Caco-2 (cell line): ENCODE measurements at regions not wholly inside any gene's neighbourhood (a gene's known extent, or its start where the extent isn't known, plus 50 kb on each side); places are given as distances from the start of the nearest gene placed in this dataset.

Source experiments
- BruUV-seq: library from RNA; stranded (reverse); fragments of 400-500 nt; replicated peaks from 2 replicates; lab custom pipeline; 2021; lab: Mats Ljungman, UMichigan
- CTCF ChIA-PET: fragments of 300-600 bp; sonication (Branson Sonifier 250); formaldehyde crosslinking; loops from one replicate; lab custom pipeline; 2022; ENCODE audit warnings: antibody characterized with exemption; lab: Charles Lee
- POLR2A ChIA-PET: fragments of 300-600 bp; sonication (Branson Sonifier 250); formaldehyde crosslinking; loops from one replicate; lab custom pipeline; 2022; ENCODE audit warnings: antibody characterized with exemption; lab: Charles Lee
- DNase-seq, 2 experiments: peaks; one replicate each; pipeline versions ENCODE4 v3.0.0 to v3.0.0-alpha.2; 2020 to 2022
- H3K27me3 ChIP-seq: replicated peaks from 2 replicates; pipeline ENCODE4 v1.6.0; 2011; ENCODE audit warnings: low read length; ENCODE audit not compliant: control insufficient read depth, insufficient read depth
- H3K36me3 ChIP-seq: 2 replicates; pipeline ENCODE4 v1.5.1; 2011; ENCODE audit warnings: low read length; ENCODE audit not compliant: control insufficient read depth, insufficient read depth
- H3K4me1 ChIP-seq: fragments of 250-450 bp; sonication (Bioruptor Pico); 2 replicates; pipeline ENCODE4 v1.5.1; 2020; ENCODE audit warnings: mild to moderate bottlenecking
- H3K4me3 ChIP-seq: 2 replicates; pipeline ENCODE4 v1.5.1; 2011; ENCODE audit warnings: low read depth, mild to moderate bottlenecking, control low read depth, low read length
- H3K9me3 ChIP-seq: fragments of 250-450 bp; sonication (Bioruptor Pico); 2 replicates; pipeline ENCODE4 v1.5.1; 2020; ENCODE audit warnings: mild to moderate bottlenecking, moderate library complexity
- H3K27ac Mint-ChIP-seq: one replicate; pipeline ENCODE4 v1.8.0; 2022; ENCODE audit warnings: mixed read lengths; ENCODE audit not compliant: unreplicated experiment
- H3K27me3 Mint-ChIP-seq: one replicate; pipeline ENCODE4 v1.8.0; 2022; ENCODE audit warnings: mixed read lengths; ENCODE audit not compliant: insufficient read depth, unreplicated experiment
- H3K36me3 Mint-ChIP-seq: one replicate; pipeline ENCODE4 v1.8.0; 2022; ENCODE audit warnings: mild to moderate bottlenecking, mixed read lengths; ENCODE audit not compliant: insufficient read depth, unreplicated experiment
- H3K4me1 Mint-ChIP-seq: one replicate; pipeline ENCODE4 v1.8.0; 2022; ENCODE audit warnings: low read depth, mixed read lengths; ENCODE audit not compliant: unreplicated experiment
- H3K4me3 Mint-ChIP-seq: one replicate; pipeline ENCODE4 v1.8.0; 2022; ENCODE audit warnings: mild to moderate bottlenecking, moderate library complexity, mixed read lengths; ENCODE audit not compliant: unreplicated experiment
- H3K9me3 Mint-ChIP-seq: one replicate; pipeline ENCODE4 v1.8.0; 2022; ENCODE audit warnings: mixed read lengths; ENCODE audit not compliant: unreplicated experiment
- CTCF ChIP-seq, 2 experiments: fragments of 200-600 bp in 1 of 2; IDR thresholded peaks; 1 replicate in 1 of 2; 2 replicates in 1 of 2; pipeline versions ENCODE4 v1.5.1 to v1.8.0; 2011 to 2022; ENCODE audit warnings: antibody characterized with exemption in 1 of 2, control low read depth in 1 of 2, inconsistent platforms in 1 of 2, low read depth in 1 of 2, low read length in 1 of 2, mild to moderate bottlenecking in 1 of 2, moderate library complexity in 1 of 2; ENCODE audit not compliant: insufficient read depth in 1 of 2, severe bottlenecking in 1 of 2, unreplicated experiment in 1 of 2
- intact Hi-C: fragments of 100-400 bp; cut with micrococcal nuclease; formaldehyde crosslinking; loops from one replicate; pipeline ENCODE4 v1.10.0; 2022; ENCODE audit not compliant: unreplicated experiment

- Mint-ChIP-seq H3K27me3 (peaks cover 2% of the 10 kb centered on the region), H3K9me3 (no peaks in the 10 kb centered on the region), H3K4me1 (no peaks in the 10 kb centered on the region), H3K27ac (no peak overlapping the region), H3K36me3 (no peaks in the 10 kb centered on the region), H3K4me3 (no peak overlapping the region)
- H3K27me3 ChIP-seq, result no peaks in the 10 kb centered on the region
- TF ChIP-seq CTCF (IDR thresholded peaks at IDR 0.05; ENCODE audit: insufficient read depth in 1 of 2, low read depth in 1 of 2, low read length in 1 of 2, severe bottlenecking in 1 of 2, unreplicated experiment in 1 of 2), result no peak
- ChIA-PET CTCF (no interaction called here), POLR2A (no interaction called here)
- peaks cover 5% of the 10 kb centered on the region for H3K4me1 ChIP-seq
- no peak overlapping the region for H3K4me3 ChIP-seq
- H3K36me3 ChIP-seq, result no peaks in the 10 kb centered on the region
- no peak for DNase-seq
- BruUV-seq, result no TSS peak
- intact Hi-C loops, result no loop called here
- H3K9me3 ChIP-seq, result no peaks in the 10 kb centered on the region
Observed at GRCh38 chr7:42479816-42480633, 243.0 kb upstream of the GLI3 start.

GRCh38 chr7:42479452-42479815 is 242.4 kb upstream of the GLI3 start:
- ChIA-PET CTCF (no interaction called here), POLR2A (no interaction called here)
- intact Hi-C loops, result no loop called here
- BruUV-seq, result no TSS peak
- H3K27me3 ChIP-seq, result no peaks in the 10 kb centered on the region
- peaks cover 5% of the 10 kb centered on the region for H3K4me1 ChIP-seq
- H3K27me3 Mint-ChIP-seq, result peaks cover 5% of the 10 kb centered on the region
- no peaks in the 10 kb centered on the region for H3K36me3 ChIP-seq
- no peaks in the 10 kb centered on the region for H3K36me3 Mint-ChIP-seq
- H3K9me3 Mint-ChIP-seq, result no peaks in the 10 kb centered on the region
- no peaks in the 10 kb centered on the region for H3K4me1 Mint-ChIP-seq
- no peak overlapping the region for H3K4me3 Mint-ChIP-seq
- DNase-seq, result no peak
- TF ChIP-seq CTCF (IDR thresholded peaks at IDR 0.05; ENCODE audit: insufficient read depth in 1 of 2, low read depth in 1 of 2, low read length in 1 of 2, severe bottlenecking in 1 of 2, unreplicated experiment in 1 of 2), result no peak
- no peak overlapping the region for H3K27ac Mint-ChIP-seq
- no peaks in the 10 kb centered on the region for H3K9me3 ChIP-seq
- no peak overlapping the region for H3K4me3 ChIP-seq

GRCh38 chr7:42478717-42479116 is 241.7 kb upstream of the GLI3 start:
- Histone ChIP-seq H3K27me3 (no peaks in the 10 kb centered on the region), H3K9me3 (no peaks in the 10 kb centered on the region), H3K4me3 (no peak overlapping the region), H3K36me3 (no peaks in the 10 kb centered on the region), H3K4me1 (peaks cover 5% of the 10 kb centered on the region)
- Mint-ChIP-seq H3K4me3 (no peak overlapping the region), H3K36me3 (no peaks in the 10 kb centered on the region), H3K27me3 (peaks cover 9% of the 10 kb centered on the region), H3K9me3 (no peaks in the 10 kb centered on the region), H3K27ac (no peak overlapping the region), H3K4me1 (no peaks in the 10 kb centered on the region)
- CTCF ChIA-PET, result no interaction called here
- no TSS peak for BruUV-seq
- TF ChIP-seq CTCF (IDR thresholded peaks at IDR 0.05; ENCODE audit: insufficient read depth in 1 of 2, low read depth in 1 of 2, low read length in 1 of 2, severe bottlenecking in 1 of 2, unreplicated experiment in 1 of 2), result no peak
- intact Hi-C loops, result no loop called here
- POLR2A ChIA-PET, result no interaction called here
- DNase-seq, result no peak
